HEK293T (cell line): ENCODE measurements at regions not wholly inside any gene's neighbourhood (a gene's known extent, or its start where the extent isn't known, plus 50 kb on each side); places are given as distances from the start of the nearest gene placed in this dataset.

Experiments used
- CTCF ChIA-PET: fragments of 350-600 bp; formaldehyde crosslinking; extraction: SDS; loops from one replicate; lab custom pipeline; 2021; ENCODE audit warnings: antibody characterized with exemption, inconsistent platforms; lab: Yijun Ruan, JAX
- POLR2A ChIA-PET: fragments of 350-600 bp; formaldehyde crosslinking; extraction: SDS; loops from one replicate; lab custom pipeline; 2020; ENCODE audit warnings: antibody characterized with exemption, inconsistent platforms; lab: Yijun Ruan, JAX
- DNase-seq: peaks from one replicate; pipeline ENCODE4 v3.0.0; 2012; ENCODE audit warnings: mixed read lengths; ENCODE audit errors: extremely low spot score
- ARNT ChIP-seq: fragments of 450-650 bp; IDR thresholded peaks from 2 replicates; pipeline ENCODE4 v1.6.1; 2017; ENCODE audit warnings: mild to moderate bottlenecking
- BHLHE40 ChIP-seq: fragments of 450-650 bp; IDR thresholded peaks from 2 replicates; pipeline ENCODE4 v1.6.1; 2016; ENCODE audit warnings: mild to moderate bottlenecking, moderate library complexity, borderline replicate concordance
- CTBP1 ChIP-seq: fragments of 450-650 bp; IDR thresholded peaks from 2 replicates; pipeline ENCODE4 v1.6.1; 2016; ENCODE audit warnings: borderline replicate concordance
- ELF4 ChIP-seq: fragments of 450-650 bp; IDR thresholded peaks from 2 replicates; pipeline ENCODE4 v1.6.1; 2017; ENCODE audit warnings: antibody characterized with exemption
- FOXA1 ChIP-seq: fragments of 450-650 bp; IDR thresholded peaks from 2 replicates; pipeline ENCODE4 v1.6.1; 2016; ENCODE audit warnings: mild to moderate bottlenecking
- FOXK2 ChIP-seq: fragments of 450-650 bp; IDR thresholded peaks from 2 replicates; pipeline ENCODE4 v1.6.1; 2016; ENCODE audit warnings: mild to moderate bottlenecking
- FOXM1 ChIP-seq: fragments of 450-650 bp; IDR thresholded peaks from 2 replicates; pipeline ENCODE4 v1.6.1; 2017; ENCODE audit warnings: mild to moderate bottlenecking, borderline replicate concordance
- HDGF ChIP-seq: fragments of 450-650 bp; IDR thresholded peaks from 2 replicates; pipeline ENCODE4 v1.6.1; 2017; ENCODE audit warnings: antibody characterized with exemption, borderline replicate concordance
- L3MBTL2 ChIP-seq: fragments of 450-650 bp; conservative IDR thresholded peaks from 2 replicates; pipeline ENCODE4 v1.6.1; 2016; ENCODE audit warnings: mild to moderate bottlenecking
- LEF1 ChIP-seq: fragments of 450-650 bp; IDR thresholded peaks from 2 replicates; pipeline ENCODE4 v1.6.1; 2017; ENCODE audit warnings: mild to moderate bottlenecking, borderline replicate concordance
- NFRKB ChIP-seq: fragments of 450-650 bp; IDR thresholded peaks from 2 replicates; pipeline ENCODE4 v1.6.1; 2016; ENCODE audit warnings: mild to moderate bottlenecking, moderate library complexity
- PKNOX1 ChIP-seq: fragments of 450-650 bp; IDR thresholded peaks from 2 replicates; pipeline ENCODE4 v1.6.1; 2016
- SP1 ChIP-seq: fragments of 450-650 bp; IDR thresholded peaks from 2 replicates; pipeline ENCODE4 v1.6.1; 2017
- SUZ12 ChIP-seq: fragments of 450-650 bp; IDR thresholded peaks from 2 replicates; pipeline ENCODE4 v1.6.1; 2016; ENCODE audit warnings: mild to moderate bottlenecking
- TARDBP ChIP-seq: fragments of 450-650 bp; IDR thresholded peaks from 2 replicates; pipeline ENCODE4 v1.6.1; 2016
- ZNF384 ChIP-seq: fragments of 450-650 bp; IDR thresholded peaks from 2 replicates; pipeline ENCODE4 v1.6.1; 2016

- POLR2A ChIA-PET = no interaction called here
- no peak for TF ChIP-seq FOXM1
- no peak for TF ChIP-seq FOXK2
- no peak for TF ChIP-seq ELF4
- no peak for TF ChIP-seq PKNOX1
- TF ChIP-seq ARNT = no peak
- TF ChIP-seq TARDBP = no peak
- TF ChIP-seq ZNF384 = no peak
- no peak for TF ChIP-seq FOXA1
- DNase-seq = no peak
- CTCF ChIA-PET = no interaction called here
Observed at GRCh38 chrX:39667191-39667590, 430.6 kb downstream of the BCOR start.

- DNase-seq = no peak
- CTCF ChIA-PET = no interaction called here
- POLR2A ChIA-PET = no interaction called here
- no peak for TF ChIP-seq PKNOX1
- TF ChIP-seq FOXM1 = no peak
- TF ChIP-seq FOXK2 = no peak
Observed at GRCh38 chrX:39667736-39668482, 429.8 kb downstream of the BCOR start.

GRCh38 chrX:39669668-39670067, 428.1 kb downstream of the BCOR start:
- CTCF ChIA-PET = no interaction called here
- POLR2A ChIA-PET = no interaction called here
- DNase-seq = no peak
- TF ChIP-seq FOXK2 (no peak), CTBP1 (no peak), ELF4 (no peak), HDGF (no peak), L3MBTL2 (no peak), BHLHE40 (no peak), PKNOX1 (no peak)

GRCh38 chrX:39670281-39670680, 427.5 kb downstream of the BCOR start:
- TF ChIP-seq ELF4 (no peak), ZNF384 (no peak), ARNT (no peak), CTBP1 (no peak), PKNOX1 (no peak), LEF1 (no peak), NFRKB (no peak), TARDBP (no peak), SP1 (no peak), FOXK2 (no peak), FOXA1 (no peak), SUZ12 (no peak)
- ChIA-PET CTCF (no interaction called here), POLR2A (no interaction called here)
- DNase-seq = no peak

- no peak for DNase-seq
- TF ChIP-seq FOXM1 (no peak), BHLHE40 (no peak), HDGF (no peak), L3MBTL2 (no peak), TARDBP (no peak), ZNF384 (no peak), FOXA1 (no peak), CTBP1 (no peak)
- ChIA-PET CTCF (no interaction called here), POLR2A (no interaction called here)
Observed at GRCh38 chrX:39672405-39672804, 425.4 kb downstream of the BCOR start.

GRCh38 chrX:39674490-39675161, 423.1 kb downstream of the BCOR start:
- no peak for DNase-seq
- no peak for TF ChIP-seq FOXK2
- TF ChIP-seq L3MBTL2 = no peak
- ChIA-PET POLR2A (interaction anchor here (1.7 kb wide), 1 partner anchor 14 kb away, joined by 6 read pairs; no protein-coding TSS in a partner anchor), CTCF (no interaction called here)
